HTR-8/SVneo (cell line): ENCODE measurements at regions not wholly inside any gene's neighbourhood (a gene's known extent, or its start where the extent isn't known, plus 50 kb on each side); places are given as distances from the start of the nearest gene placed in this dataset.
"Not testable (repeated sequence)": the region's sequence is repeated elsewhere in the genome, so short reads cannot be mapped to it uniquely, and the experiment has no call there.

Experiments used
- DNase-seq: peaks from one replicate; pipeline ENCODE4 v3.0.0; 2011; ENCODE audit warnings: low spot score, mixed read lengths; ENCODE audit not compliant: insufficient read length
- FAIRE-seq: peaks from 2 replicates; lab custom pipeline; 2011; peaks lifted over from hg19 to GRCh38; lab: Jason Lieb, UNC

DNA sequence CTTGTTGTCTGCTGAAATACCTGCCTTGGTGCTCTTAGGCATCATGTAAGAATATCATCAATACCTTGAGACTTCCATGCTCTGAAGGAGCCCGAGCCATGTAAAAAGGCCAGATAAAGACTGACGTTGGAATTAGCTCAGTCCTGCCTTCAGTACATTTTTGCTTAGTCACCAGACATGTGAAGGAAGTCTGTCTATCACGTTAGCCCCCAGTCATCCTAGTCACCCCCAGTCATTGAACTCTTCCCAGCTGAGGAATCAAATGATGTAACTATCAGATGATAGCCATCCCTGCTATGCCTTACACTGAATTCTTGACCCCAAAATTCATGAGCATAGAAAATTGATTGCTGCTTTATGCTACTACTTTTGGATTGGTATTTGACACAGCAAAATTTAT, 351.2 kb upstream of the SGO1 start:
- FAIRE-seq = no peak
- DNase-seq = no peak

GRCh38 chr3:20529911-20530310, 343.9 kb upstream of the SGO1 start:
- no peak for FAIRE-seq

GRCh38 chr3:20528180-20528770, 342.3 kb upstream of the SGO1 start:
- FAIRE-seq (no peak), DNase-seq (no peak)

More at GRCh38 chr3:20529911-20530310, 343.9 kb upstream of the SGO1 start:
- no peak for DNase-seq

DNA sequence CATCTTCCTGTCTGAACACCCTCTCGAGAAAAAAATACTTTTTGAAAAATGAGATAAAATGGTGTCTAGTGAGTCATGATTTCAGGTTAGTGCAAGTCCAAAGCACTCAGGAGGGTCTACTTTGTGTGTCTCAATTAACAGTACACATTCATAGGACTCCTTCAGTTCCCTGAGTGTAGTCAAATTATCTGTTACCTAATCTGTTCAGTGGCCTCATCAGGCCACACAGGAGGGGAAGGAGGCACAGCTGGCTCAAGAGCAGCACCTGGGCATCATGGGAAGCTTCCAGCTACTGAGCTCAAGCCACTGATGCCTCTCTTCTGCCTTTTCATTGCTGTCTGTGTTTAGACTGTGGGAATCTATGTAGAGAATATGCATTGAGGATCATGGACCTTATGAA, 341.4 kb upstream of the SGO1 start:
- DNase-seq (no peak), FAIRE-seq (no peak)

DNA sequence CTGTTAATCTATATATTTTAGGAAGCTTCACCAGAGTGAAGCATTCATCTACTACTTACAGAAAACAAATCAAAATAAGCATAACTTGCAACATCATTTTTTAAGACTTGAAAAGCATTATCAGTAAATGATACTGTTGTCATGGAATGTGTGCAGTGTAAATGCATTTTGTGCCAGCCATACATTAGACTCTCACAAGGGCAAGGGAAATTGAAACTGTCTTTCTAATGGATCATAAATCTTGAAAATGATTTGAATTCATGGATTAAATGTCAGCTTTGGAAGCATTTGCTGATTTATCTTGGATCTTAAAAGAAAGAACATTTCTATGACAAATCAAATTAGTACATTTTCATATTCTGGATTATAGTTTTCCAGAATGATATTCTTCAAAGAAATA, 338.3 kb upstream of the SGO1 start:
- FAIRE-seq (no peak), DNase-seq (no peak)

- no peak for FAIRE-seq
- no peak for DNase-seq
Measured at GRCh38 chr3:20523293-20523692, 337.3 kb upstream of the SGO1 start.

DNA sequence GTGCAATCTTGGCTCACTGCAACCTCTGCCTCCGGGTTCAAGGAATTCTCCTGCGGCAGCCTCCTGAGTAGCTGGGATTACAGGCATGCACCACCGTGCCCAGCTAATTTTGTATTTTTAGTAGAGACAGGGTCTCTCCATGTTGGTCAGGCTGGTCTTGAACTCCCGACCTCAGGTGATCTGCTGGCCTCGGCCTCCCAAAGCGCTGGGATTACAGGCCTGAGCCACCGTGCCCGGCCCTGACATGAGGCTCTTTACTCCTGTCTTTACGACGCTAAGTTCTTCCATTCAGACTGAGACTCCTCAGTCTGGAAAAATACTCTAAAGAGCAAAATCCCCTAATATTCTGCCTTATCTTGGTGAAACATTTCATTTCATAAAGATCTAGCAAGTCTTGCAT, 331.3 kb upstream of the SGO1 start:
- not testable (repeated sequence) for FAIRE-seq, DNase-seq

DNA sequence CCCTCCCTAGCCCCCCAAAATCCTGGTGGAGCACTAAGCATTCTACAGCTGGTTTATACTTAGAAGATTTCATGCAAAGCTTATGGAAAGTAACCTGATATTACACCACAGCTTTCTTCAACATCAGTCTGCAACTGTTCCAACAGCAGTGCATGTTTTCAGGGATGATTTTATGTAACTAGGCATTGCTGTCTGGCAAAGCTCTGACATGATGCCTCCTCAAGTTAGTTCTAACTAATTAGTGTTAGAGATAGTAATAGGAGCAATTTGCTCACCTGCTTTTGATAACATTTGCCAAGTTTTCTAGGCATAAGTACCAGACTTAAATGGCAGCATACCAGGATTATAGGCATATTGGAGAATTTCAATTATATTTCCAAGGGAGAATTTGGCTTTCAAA, 330.3 kb upstream of the SGO1 start:
- DNase-seq (no peak), FAIRE-seq (no peak)

DNA sequence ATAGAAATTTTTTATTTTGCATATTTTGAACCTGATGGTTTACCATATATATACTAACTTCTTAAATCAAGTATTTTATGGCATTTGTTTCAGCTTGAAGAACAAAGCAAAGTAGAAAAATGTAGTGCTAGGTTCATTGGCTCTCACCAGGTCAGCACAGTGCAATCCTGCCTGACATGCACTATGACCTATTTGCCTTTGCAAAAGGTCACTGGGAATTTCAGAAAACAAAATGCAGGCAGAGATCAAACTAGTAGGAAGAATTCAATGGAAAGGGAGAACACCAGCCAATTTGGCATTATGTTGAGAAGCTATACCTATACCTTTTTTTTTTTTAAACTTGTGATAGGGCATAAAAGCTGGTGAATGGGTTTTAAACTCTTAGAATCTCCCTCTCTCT, 329.8 kb upstream of the SGO1 start:
- DNase-seq (no peak), FAIRE-seq (no peak)

- DNase-seq = peak; percentile 35
- no peak for FAIRE-seq
Measured at GRCh38 chr3:20511863-20512505, 326.0 kb upstream of the SGO1 start.

- FAIRE-seq = no peak
- DNase-seq = no peak
Measured at GRCh38 chr3:20510396-20510795, 324.4 kb upstream of the SGO1 start.

DNA sequence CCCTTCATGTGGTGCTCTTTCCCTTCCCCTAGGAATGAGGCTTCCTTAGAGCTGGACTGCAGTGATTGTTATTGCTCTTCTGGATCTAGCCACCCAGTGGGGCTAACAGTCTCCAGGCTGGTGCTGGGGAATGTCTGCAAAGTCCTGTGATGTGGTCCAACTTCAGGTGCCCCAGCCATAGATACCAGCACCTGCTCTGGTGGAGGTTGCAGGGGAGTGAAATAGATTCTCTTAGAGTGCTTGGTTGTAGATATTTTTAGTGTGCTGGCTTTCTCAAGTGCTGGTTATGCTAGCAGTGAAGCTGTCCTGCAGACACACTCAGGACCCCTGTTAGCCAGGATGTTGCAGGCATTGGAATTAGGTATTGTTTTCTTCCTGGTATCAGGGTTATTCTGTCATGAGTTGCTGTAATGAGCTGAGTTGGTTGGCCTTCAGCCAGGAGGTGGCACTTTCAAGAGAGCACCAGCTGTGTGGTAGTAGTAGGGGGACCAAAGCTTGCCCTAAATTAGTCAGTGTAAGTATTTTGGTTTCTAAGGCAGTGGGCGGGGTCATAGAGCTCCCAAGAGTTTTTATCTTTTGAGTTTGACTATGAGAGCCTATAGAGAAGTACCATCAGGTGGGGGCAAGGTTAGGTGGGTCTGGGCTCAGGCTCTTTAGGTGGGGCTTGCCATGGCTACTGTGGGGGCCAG, 317.5 kb upstream of the SGO1 start:
- no peak for DNase-seq
- no peak for FAIRE-seq

- no peak for FAIRE-seq
- no peak for DNase-seq
Measured at GRCh38 chr3:20490996-20491395, 305.0 kb upstream of the SGO1 start.

DNA sequence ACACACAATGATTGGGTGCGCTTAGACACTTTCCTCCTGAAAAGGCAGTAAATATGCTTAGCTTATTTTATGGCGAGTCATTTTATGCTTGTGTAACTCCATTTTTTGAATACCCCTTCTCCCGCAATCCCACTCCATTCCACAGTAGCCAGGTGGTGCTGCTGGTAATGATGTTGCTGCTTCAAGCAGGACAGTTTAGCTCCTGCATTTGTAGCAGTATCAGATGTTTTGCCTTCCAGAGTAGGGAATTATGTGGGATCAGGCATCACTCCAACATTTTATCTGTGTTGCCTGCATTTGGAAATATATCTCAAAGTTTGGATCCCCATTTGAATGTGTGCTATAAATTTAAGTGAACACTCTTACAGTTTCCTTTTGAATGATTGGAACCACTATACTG, 302.1 kb upstream of the SGO1 start:
- DNase-seq = no peak
- no peak for FAIRE-seq

GRCh38 chr3:20484126-20484525, 298.1 kb upstream of the SGO1 start:
- DNase-seq (no peak), FAIRE-seq (no peak)

GRCh38 chr3:20482350-20482749, 296.3 kb upstream of the SGO1 start:
- DNase-seq (no peak), FAIRE-seq (no peak)

DNA sequence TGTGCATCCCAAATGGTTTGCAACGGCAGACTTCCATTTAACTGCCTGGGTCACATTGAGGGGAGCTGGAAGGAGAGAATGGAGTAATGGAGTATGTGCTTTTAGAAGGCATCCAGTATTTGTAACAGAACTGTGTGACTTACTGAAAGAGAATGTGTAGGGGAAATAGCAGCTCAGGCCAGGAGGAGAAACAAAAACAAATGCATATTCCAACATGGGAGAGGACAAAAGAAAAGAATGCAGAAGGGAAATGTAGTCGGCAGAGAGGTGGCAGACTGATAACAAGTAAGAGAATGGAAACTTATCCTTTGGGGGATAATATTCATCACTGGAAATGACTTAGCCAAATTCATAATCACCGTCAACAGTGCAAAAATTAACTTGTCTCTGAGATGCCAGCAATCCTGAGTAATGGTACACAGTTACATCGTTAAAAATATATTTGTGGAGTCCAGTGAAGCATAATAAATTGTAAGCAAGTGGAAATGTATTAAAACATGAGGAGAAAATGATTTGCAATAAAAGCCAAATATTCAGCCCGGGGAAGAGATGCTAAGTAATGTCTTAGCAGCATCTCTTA, 294.9 kb upstream of the SGO1 start:
- no peak for FAIRE-seq
- DNase-seq = no peak

DNA sequence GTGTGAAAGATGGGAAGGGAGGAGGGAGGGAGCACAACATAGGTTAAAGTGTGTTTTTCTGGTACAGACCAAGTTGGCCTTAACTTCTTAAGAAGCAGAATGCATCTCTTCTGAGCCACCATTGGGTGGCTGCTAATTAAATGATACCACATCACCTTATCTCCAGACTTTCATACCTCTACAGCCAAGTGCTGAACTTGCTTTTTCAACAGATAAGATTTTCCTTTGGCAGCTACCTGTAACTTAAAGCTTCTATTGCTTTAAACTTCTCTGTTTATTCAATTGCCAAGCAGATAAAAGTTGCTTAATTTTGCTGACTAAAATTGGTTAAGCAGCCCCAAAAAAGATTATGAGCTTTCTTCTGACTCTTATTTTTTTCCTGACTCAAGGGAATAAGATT, 292.4 kb upstream of the SGO1 start:
- FAIRE-seq (no peak), DNase-seq (no peak)

- not testable (repeated sequence) for DNase-seq, FAIRE-seq
Measured at GRCh38 chr3:20464237-20464636, 278.2 kb upstream of the SGO1 start.

- DNase-seq = no peak
- no peak for FAIRE-seq
Measured at GRCh38 chr3:20462723-20463122, 276.7 kb upstream of the SGO1 start.

DNA sequence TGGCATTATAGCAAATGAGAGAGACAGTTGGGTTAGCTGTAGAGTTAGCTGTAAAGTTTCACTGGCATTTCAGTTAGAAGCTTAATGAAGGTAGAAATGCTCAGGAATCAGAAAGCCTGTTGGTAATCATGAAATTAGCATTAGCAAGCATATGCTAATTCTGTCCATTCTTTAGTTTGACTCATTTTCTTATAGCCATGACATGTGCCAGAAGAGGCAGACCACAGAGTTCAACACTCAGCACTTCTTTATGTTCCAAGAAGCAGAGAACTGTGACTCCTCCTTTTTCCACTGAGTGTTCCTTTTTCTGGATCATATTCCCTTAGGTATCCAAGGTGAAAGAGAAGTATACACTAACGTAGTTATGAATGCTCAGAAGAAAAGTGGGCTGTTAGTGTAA, 276.2 kb upstream of the SGO1 start:
- no peak for DNase-seq
- no peak for FAIRE-seq
